ENCODE measurements at regions not wholly inside any gene's neighbourhood (a gene's known extent, or its start where the extent isn't known, plus 50 kb on each side); places are given as distances from the start of the nearest gene placed in this dataset.
"Not testable (repeated sequence)": the region's sequence is repeated elsewhere in the genome, so short reads cannot be mapped to it uniquely, and the experiment has no call there.

DNA sequence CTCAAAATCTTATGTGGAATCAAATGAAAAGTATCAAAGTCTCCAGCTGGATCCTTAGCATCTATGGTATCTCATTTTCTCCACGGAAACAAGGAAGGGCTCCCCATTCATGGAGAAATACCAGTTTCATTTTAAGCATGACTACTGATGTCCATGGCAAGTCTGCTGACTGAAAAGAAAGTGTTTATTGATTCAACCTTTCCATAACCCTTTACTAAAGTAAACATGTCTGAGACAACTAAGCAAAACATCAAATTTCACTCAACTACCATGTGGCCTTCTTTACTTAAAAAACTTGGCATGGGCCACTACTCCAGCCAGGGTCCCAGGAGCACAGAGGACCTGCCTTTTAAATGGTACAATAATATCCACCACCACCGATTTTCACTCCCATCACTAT is 928.0 kb upstream of the SOX9 start:
- CTCF ChIA-PET = no interaction called here
- Mint-ChIP-seq H3K4me1 (ENCODE audit: low read depth, unreplicated experiment) (peaks cover 28% of the 10 kb centered on the region), H3K4me3 (ENCODE audit: low read depth, unreplicated experiment) (no peak overlapping the region), H3K27me3 (ENCODE audit: unreplicated experiment) (no peaks in the 10 kb centered on the region), H3K27ac (ENCODE audit: unreplicated experiment) (no peak overlapping the region), H3K9me3 (ENCODE audit: low read depth, unreplicated experiment) (peaks cover 3% of the 10 kb centered on the region), H3K36me3 (ENCODE audit: insufficient read depth, unreplicated experiment) (no peaks in the 10 kb centered on the region)
- no peak for DNase-seq
- BruUV-seq (replicated peaks) = no TSS peak
- no peak for TF ChIP-seq CTCF (IDR thresholded peaks at IDR 0.05; ENCODE audit: unreplicated experiment)
- intact Hi-C loops (cut with micrococcal nuclease; ENCODE audit: unreplicated experiment) = no loop called here

DNA sequence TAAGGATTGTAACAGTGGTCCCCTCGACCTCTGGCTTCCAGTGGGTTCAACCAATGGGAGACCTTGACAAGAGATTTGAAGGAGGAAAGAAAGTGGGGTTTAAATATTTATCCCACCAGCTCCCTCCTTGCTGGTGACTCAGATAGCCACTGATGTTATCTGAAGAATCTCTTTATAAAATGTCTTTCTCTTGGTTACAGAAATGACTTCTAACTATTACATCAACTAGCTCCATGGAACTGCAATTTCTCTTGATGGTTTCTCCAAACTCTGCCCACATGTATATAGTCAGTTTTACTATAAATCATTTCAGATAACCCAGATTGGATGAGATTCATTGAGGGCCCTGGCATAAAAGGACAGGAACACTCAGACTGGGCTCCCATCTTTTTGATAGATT is 920.2 kb upstream of the SOX9 start:
- no peaks in the 10 kb centered on the region for H3K36me3 Mint-ChIP-seq (ENCODE audit: insufficient read depth, unreplicated experiment)
- H3K4me3 Mint-ChIP-seq (ENCODE audit: low read depth, unreplicated experiment) = no peak overlapping the region
- no peaks in the 10 kb centered on the region for H3K27me3 Mint-ChIP-seq (ENCODE audit: unreplicated experiment)
- DNase-seq = no peak
- CTCF ChIA-PET = no interaction called here
- H3K9me3 Mint-ChIP-seq (ENCODE audit: low read depth, unreplicated experiment) = no peaks in the 10 kb centered on the region
- H3K27ac Mint-ChIP-seq (ENCODE audit: unreplicated experiment) = no peak overlapping the region
- TF ChIP-seq CTCF (IDR thresholded peaks at IDR 0.05; ENCODE audit: unreplicated experiment) = no peak
- BruUV-seq (replicated peaks) = no TSS peak
- intact Hi-C loops (cut with micrococcal nuclease; ENCODE audit: unreplicated experiment) = no loop called here
- no peaks in the 10 kb centered on the region for H3K4me1 Mint-ChIP-seq (ENCODE audit: low read depth, unreplicated experiment)

- H3K4me3 Mint-ChIP-seq (ENCODE audit: low read depth, unreplicated experiment) = no peak overlapping the region
- no peak for TF ChIP-seq CTCF (IDR thresholded peaks at IDR 0.05; ENCODE audit: unreplicated experiment)
These were observed 919.2 kb upstream of the SOX9 start for GRCh38 chr17:71201639-71202038.

DNA sequence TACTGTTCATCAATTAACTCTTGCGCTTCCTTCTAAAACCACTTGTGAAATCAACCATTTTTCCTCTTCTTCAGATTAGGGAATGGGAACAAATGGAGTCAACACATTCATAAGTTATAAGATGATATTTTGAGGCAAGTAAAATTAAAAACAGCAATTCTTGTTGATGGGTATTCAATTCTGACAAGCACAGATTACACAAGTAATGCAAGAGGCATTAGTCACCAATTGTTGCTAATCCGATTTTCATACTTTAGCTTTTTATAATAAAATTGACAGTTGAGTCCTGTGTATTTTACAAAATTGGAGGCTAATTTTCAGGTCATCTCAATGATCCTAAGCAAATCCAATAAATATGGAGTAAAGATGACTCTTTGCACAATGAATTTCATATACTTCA is 918.4 kb upstream of the SOX9 start:
- no peak for DNase-seq
- Mint-ChIP-seq H3K27ac (ENCODE audit: unreplicated experiment) (no peak overlapping the region), H3K4me3 (ENCODE audit: low read depth, unreplicated experiment) (no peak overlapping the region), H3K9me3 (ENCODE audit: low read depth, unreplicated experiment) (no peaks in the 10 kb centered on the region), H3K4me1 (ENCODE audit: low read depth, unreplicated experiment) (no peaks in the 10 kb centered on the region), H3K27me3 (ENCODE audit: unreplicated experiment) (no peaks in the 10 kb centered on the region), H3K36me3 (ENCODE audit: insufficient read depth, unreplicated experiment) (no peaks in the 10 kb centered on the region)
- intact Hi-C loops (cut with micrococcal nuclease; ENCODE audit: unreplicated experiment) = no loop called here
- CTCF ChIA-PET = no interaction called here
- TF ChIP-seq CTCF (IDR thresholded peaks at IDR 0.05; ENCODE audit: unreplicated experiment) = no peak
- BruUV-seq (replicated peaks) = no TSS peak

More at GRCh38 chr17:71201639-71202038, 919.2 kb upstream of the SOX9 start:
- Mint-ChIP-seq H3K36me3 (ENCODE audit: insufficient read depth, unreplicated experiment) (no peaks in the 10 kb centered on the region), H3K9me3 (ENCODE audit: low read depth, unreplicated experiment) (no peaks in the 10 kb centered on the region), H3K4me1 (ENCODE audit: low read depth, unreplicated experiment) (no peaks in the 10 kb centered on the region), H3K27ac (ENCODE audit: unreplicated experiment) (no peak overlapping the region), H3K27me3 (ENCODE audit: unreplicated experiment) (no peaks in the 10 kb centered on the region)
- intact Hi-C loops (cut with micrococcal nuclease; ENCODE audit: unreplicated experiment) = no loop called here
- DNase-seq = no peak
- CTCF ChIA-PET = no interaction called here
- no TSS peak for BruUV-seq (replicated peaks)

- Mint-ChIP-seq H3K27me3 (ENCODE audit: unreplicated experiment) (no peaks in the 10 kb centered on the region), H3K27ac (ENCODE audit: unreplicated experiment) (no peak overlapping the region), H3K4me3 (ENCODE audit: low read depth, unreplicated experiment) (no peak overlapping the region), H3K36me3 (ENCODE audit: insufficient read depth, unreplicated experiment) (no peaks in the 10 kb centered on the region), H3K9me3 (ENCODE audit: low read depth, unreplicated experiment) (no peaks in the 10 kb centered on the region), H3K4me1 (ENCODE audit: low read depth, unreplicated experiment) (no peaks in the 10 kb centered on the region)
- no TSS peak for BruUV-seq (replicated peaks)
- intact Hi-C loops (cut with micrococcal nuclease; ENCODE audit: unreplicated experiment) = no loop called here
- TF ChIP-seq CTCF (IDR thresholded peaks at IDR 0.05; ENCODE audit: unreplicated experiment) = no peak
- CTCF ChIA-PET = interaction anchor here (0.7 kb wide), 1 partner anchor 1216 kb away, joined by 6 read pairs; no protein-coding TSS in a partner anchor
- DNase-seq = no peak
These were observed 916.9 kb upstream of the SOX9 start for GRCh38 chr17:71203953-71204352.

DNA sequence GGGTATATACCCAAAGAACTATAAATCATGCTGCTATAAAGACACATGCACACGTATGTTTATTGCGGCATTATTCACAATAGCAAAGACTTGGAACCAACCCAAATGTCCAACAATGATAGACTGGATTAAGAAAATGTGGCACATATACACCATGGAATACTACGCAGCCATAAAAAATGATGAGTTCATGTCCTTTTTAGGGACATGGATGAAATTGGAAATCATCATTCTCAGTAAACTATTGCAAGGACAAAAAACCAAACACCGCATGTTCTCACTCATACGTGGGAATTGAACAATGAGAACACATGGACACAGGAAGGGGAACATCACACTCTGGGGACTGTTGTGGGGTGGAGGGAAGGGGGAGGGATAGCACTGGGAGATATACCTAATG is 914.9 kb upstream of the SOX9 start:
- CTCF ChIA-PET; H3K4me3 Mint-ChIP-seq (ENCODE audit: low read depth, unreplicated experiment); H3K27ac Mint-ChIP-seq (ENCODE audit: unreplicated experiment); BruUV-seq (replicated peaks); H3K36me3 Mint-ChIP-seq (ENCODE audit: insufficient read depth, unreplicated experiment); DNase-seq; intact Hi-C loops (cut with micrococcal nuclease; ENCODE audit: unreplicated experiment); H3K4me1 Mint-ChIP-seq (ENCODE audit: low read depth, unreplicated experiment); H3K9me3 Mint-ChIP-seq (ENCODE audit: low read depth, unreplicated experiment); H3K27me3 Mint-ChIP-seq (ENCODE audit: unreplicated experiment): not testable (repeated sequence)
